ENCODE measurements at regions not wholly inside any gene's neighbourhood (a gene's known extent, or its start where the extent isn't known, plus 50 kb on each side); places are given as distances from the start of the nearest gene placed in this dataset.
"Not testable (repeated sequence)": the region's sequence is repeated elsewhere in the genome, so short reads cannot be mapped to it uniquely, and the experiment has no call there.

GRCh38 chrX:47723689-47724088 is 64.7 kb upstream of the UXT start:
- DNase-seq (peak in 1 of 2 donors; percentile 25), ATAC-seq (no peak)
- H3K9me3 Mint-ChIP-seq = no peaks in the 10 kb centered on the region
- no peaks in the 10 kb centered on the region for H3K4me1 Mint-ChIP-seq
- WGBS (ENCODE audit: insufficient coverage) = 91% methylated on average over 9 of the region's 9 CpGs
- no peaks in the 10 kb centered on the region for H3K27me3 ChIP-seq (ENCODE audit: control insufficient read depth, insufficient read depth, low read length)
- no peak overlapping the region for H3K4me3 Mint-ChIP-seq
- H3K36me3 ChIP-seq (ENCODE audit: control insufficient read depth, insufficient read depth, low read length) = no peaks in the 10 kb centered on the region
- H3K27me3 Mint-ChIP-seq (ENCODE audit: low read depth in 2 of 2) = peaks cover 7 to 20% of the 10 kb centered on the region in 2 donors
- intact Hi-C loops (cut with micrococcal nuclease) = no loop called here
- TF ChIP-seq, protein P1, sequence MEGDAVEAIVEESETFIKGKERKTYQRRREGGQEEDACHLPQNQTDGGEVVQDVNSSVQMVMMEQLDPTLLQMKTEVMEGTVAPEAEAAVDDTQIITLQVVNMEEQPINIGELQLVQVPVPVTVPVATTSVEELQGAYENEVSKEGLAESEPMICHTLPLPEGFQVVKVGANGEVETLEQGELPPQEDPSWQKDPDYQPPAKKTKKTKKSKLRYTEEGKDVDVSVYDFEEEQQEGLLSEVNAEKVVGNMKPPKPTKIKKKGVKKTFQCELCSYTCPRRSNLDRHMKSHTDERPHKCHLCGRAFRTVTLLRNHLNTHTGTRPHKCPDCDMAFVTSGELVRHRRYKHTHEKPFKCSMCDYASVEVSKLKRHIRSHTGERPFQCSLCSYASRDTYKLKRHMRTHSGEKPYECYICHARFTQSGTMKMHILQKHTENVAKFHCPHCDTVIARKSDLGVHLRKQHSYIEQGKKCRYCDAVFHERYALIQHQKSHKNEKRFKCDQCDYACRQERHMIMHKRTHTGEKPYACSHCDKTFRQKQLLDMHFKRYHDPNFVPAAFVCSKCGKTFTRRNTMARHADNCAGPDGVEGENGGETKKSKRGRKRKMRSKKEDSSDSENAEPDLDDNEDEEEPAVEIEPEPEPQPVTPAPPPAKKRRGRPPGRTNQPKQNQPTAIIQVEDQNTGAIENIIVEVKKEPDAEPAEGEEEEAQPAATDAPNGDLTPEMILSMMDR (IDR thresholded peaks at IDR 0.05) = no peak
- no peak overlapping the region for H3K27ac ChIP-seq (ENCODE audit: low read length)
- H3K27ac Mint-ChIP-seq = no peak overlapping the region
- no peak overlapping the region for H3K4me3 ChIP-seq (ENCODE audit: low read length)
- no peaks in the 10 kb centered on the region for H3K4me1 ChIP-seq (ENCODE audit: control insufficient read depth, insufficient read depth, low read length)
- no peaks in the 10 kb centered on the region for H3K36me3 Mint-ChIP-seq
- no peaks in the 10 kb centered on the region for H3K9me3 ChIP-seq (ENCODE audit: control insufficient read depth, insufficient read depth, low read length)

GRCh38 chrX:47723083-47723482 is 64.1 kb upstream of the UXT start:
- 76% methylated on average over 4 of the region's 5 CpGs for WGBS (ENCODE audit: insufficient coverage)
- H3K9me3 Mint-ChIP-seq = no peaks in the 10 kb centered on the region
- DNase-seq (no peak), ATAC-seq (no peak)
- TF ChIP-seq, protein P1 (IDR thresholded peaks at IDR 0.05) = no peak
- intact Hi-C loops (cut with micrococcal nuclease) = no loop called here
- no peak overlapping the region for H3K4me3 Mint-ChIP-seq
- Histone ChIP-seq H3K27me3 (ENCODE audit: control insufficient read depth, insufficient read depth, low read length) (no peaks in the 10 kb centered on the region), H3K9me3 (ENCODE audit: control insufficient read depth, insufficient read depth, low read length) (no peaks in the 10 kb centered on the region), H3K27ac (ENCODE audit: low read length) (no peak overlapping the region), H3K4me3 (ENCODE audit: low read length) (no peak overlapping the region), H3K36me3 (ENCODE audit: control insufficient read depth, insufficient read depth, low read length) (no peaks in the 10 kb centered on the region), H3K4me1 (ENCODE audit: control insufficient read depth, insufficient read depth, low read length) (no peaks in the 10 kb centered on the region)
- H3K27me3 Mint-ChIP-seq (ENCODE audit: low read depth in 2 of 2) = peaks cover 7 to 20% of the 10 kb centered on the region in 2 donors
- no peaks in the 10 kb centered on the region for H3K36me3 Mint-ChIP-seq
- no peak overlapping the region for H3K27ac Mint-ChIP-seq
- H3K4me1 Mint-ChIP-seq = no peaks in the 10 kb centered on the region

DNA sequence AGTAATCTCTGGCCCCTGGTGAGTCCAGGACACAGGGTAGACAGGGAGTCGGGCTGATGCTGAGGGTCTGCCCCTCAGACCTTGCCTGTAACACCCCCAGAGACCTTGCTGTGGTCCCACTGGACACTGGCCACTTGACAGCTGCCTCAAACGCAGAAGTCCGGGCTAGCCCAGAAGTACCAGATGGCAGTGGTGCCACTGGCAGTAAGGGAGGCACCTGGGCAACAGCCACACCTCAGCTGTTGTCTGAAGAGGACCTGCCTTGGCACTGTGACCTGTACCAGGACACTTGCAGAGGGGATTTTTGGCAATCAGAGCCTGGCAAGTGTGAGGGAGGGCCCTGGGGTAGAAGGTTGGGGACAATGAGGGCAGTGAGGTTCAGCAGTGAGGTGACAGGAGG is 63.3 kb upstream of the UXT start:
- Histone ChIP-seq H3K9me3 (ENCODE audit: control insufficient read depth, insufficient read depth, low read length) (no peaks in the 10 kb centered on the region), H3K36me3 (ENCODE audit: control insufficient read depth, insufficient read depth, low read length) (no peaks in the 10 kb centered on the region), H3K27me3 (ENCODE audit: control insufficient read depth, insufficient read depth, low read length) (no peaks in the 10 kb centered on the region), H3K4me3 (ENCODE audit: low read length) (no peak overlapping the region), H3K4me1 (ENCODE audit: control insufficient read depth, insufficient read depth, low read length) (no peaks in the 10 kb centered on the region), H3K27ac (ENCODE audit: low read length) (no peak overlapping the region)
- Mint-ChIP-seq H3K4me3 (no peak overlapping the region), H3K9me3 (no peaks in the 10 kb centered on the region), H3K27ac (no peak overlapping the region), H3K36me3 (no peaks in the 10 kb centered on the region), H3K4me1 (no peaks in the 10 kb centered on the region), H3K27me3 (ENCODE audit: low read depth in 2 of 2) (peaks cover 7 to 12% of the 10 kb centered on the region in 2 donors)
- WGBS (ENCODE audit: insufficient coverage) = 89% methylated on average over 3 of the region's 3 CpGs
- TF ChIP-seq, protein P1 (IDR thresholded peaks at IDR 0.05) = no peak
- DNase-seq (no peak), ATAC-seq (no peak)
- intact Hi-C loops (cut with micrococcal nuclease) = no loop called here

- H3K36me3 Mint-ChIP-seq; H3K4me3 ChIP-seq (ENCODE audit: low read length); H3K27me3 ChIP-seq (ENCODE audit: control insufficient read depth, insufficient read depth, low read length); ATAC-seq; H3K27ac ChIP-seq (ENCODE audit: low read length); H3K9me3 ChIP-seq (ENCODE audit: control insufficient read depth, insufficient read depth, low read length); H3K36me3 ChIP-seq (ENCODE audit: control insufficient read depth, insufficient read depth, low read length); H3K4me1 ChIP-seq (ENCODE audit: control insufficient read depth, insufficient read depth, low read length); H3K4me3 Mint-ChIP-seq; intact Hi-C loops (cut with micrococcal nuclease); H3K4me1 Mint-ChIP-seq; H3K27ac Mint-ChIP-seq; DNase-seq; H3K9me3 Mint-ChIP-seq: not testable (repeated sequence)
- 88% methylated on average over 1 of the region's 3 CpGs for WGBS (ENCODE audit: insufficient coverage)
- H3K27me3 Mint-ChIP-seq (ENCODE audit: low read depth in 2 of 2) = peaks cover 8 to 21% of the 10 kb centered on the region in 2 donors
Measured at GRCh38 chrX:47715078-47715477, 56.1 kb upstream of the UXT start.

- 50% methylated on average over 3 of the region's 4 CpGs for WGBS (ENCODE audit: insufficient coverage)
- H3K27ac Mint-ChIP-seq; H3K4me1 Mint-ChIP-seq; DNase-seq; H3K4me1 ChIP-seq (ENCODE audit: control insufficient read depth, insufficient read depth, low read length); H3K9me3 Mint-ChIP-seq; H3K4me3 ChIP-seq (ENCODE audit: low read length); H3K27ac ChIP-seq (ENCODE audit: low read length); H3K4me3 Mint-ChIP-seq; H3K9me3 ChIP-seq (ENCODE audit: control insufficient read depth, insufficient read depth, low read length); H3K36me3 ChIP-seq (ENCODE audit: control insufficient read depth, insufficient read depth, low read length); ATAC-seq; H3K27me3 ChIP-seq (ENCODE audit: control insufficient read depth, insufficient read depth, low read length); H3K36me3 Mint-ChIP-seq; intact Hi-C loops (cut with micrococcal nuclease): not testable (repeated sequence)
- peaks cover 8 to 24% of the 10 kb centered on the region in 2 donors for H3K27me3 Mint-ChIP-seq (ENCODE audit: low read depth in 2 of 2)
Measured at GRCh38 chrX:47712675-47713074, 53.7 kb upstream of the UXT start.
